Esophagus squamous epithelium (tissue), 5 donors: ENCODE measurements at regions not wholly inside any gene's neighbourhood (a gene's known extent, or its start where the extent isn't known, plus 50 kb on each side); places are given as distances from the start of the nearest gene placed in this dataset.

ENCODE experiments used
- DNase-seq: peaks from one replicate; lab custom pipeline; 2025; lab: John Stamatoyannopoulos, UW
- H3K27ac ChIP-seq, 4 donors: fragments of 200-600 bp; sonication (generic); one replicate each; pipeline ENCODE4 v1.5.1; 2016 to 2019; ENCODE audit warnings: mild to moderate bottlenecking in 1 of 4
- H3K27me3 ChIP-seq, 4 donors: fragments of 200-600 bp; sonication (generic); 1 replicate in 3 of 4; 2 replicates in 1 of 4; pipeline versions ENCODE4 v1.5.1 to v1.6.0; 2017 to 2021; ENCODE audit warnings: antibody characterized with exemption in 1 of 4
- H3K36me3 ChIP-seq, 3 donors: fragments of 200-600 bp; sonication (generic); one replicate each; pipeline ENCODE4 v1.5.1; 2016 to 2019
- H3K4me1 ChIP-seq, 3 donors: fragments of 200-600 bp; sonication (generic); one replicate each; pipeline ENCODE4 v1.5.1; 2017 to 2019
- H3K4me3 ChIP-seq, 4 donors: fragments of 200-600 bp; sonication (generic); 1 replicate in 3 of 4; 2 replicates in 1 of 4; pipeline ENCODE4 v1.5.1; 2016 to 2019; ENCODE audit warnings: mild to moderate bottlenecking in 2 of 4, moderate library complexity in 1 of 4
- H3K9me3 ChIP-seq, 3 donors: fragments of 200-600 bp; sonication (generic); one replicate each; pipeline ENCODE4 v1.5.1; 2016 to 2019
- CTCF ChIP-seq, 6 experiments: fragments of 450-650 bp in 4 of 6; fragments of 200-600 bp in 2 of 6; sonication (generic) in 2 of 6; IDR thresholded peaks; one replicate each; pipeline ENCODE4 v1.5.1; 2016 to 2019; ENCODE audit warnings: antibody characterized with exemption in 6 of 6, mild to moderate bottlenecking in 4 of 6, moderate library complexity in 4 of 6
- POLR2A ChIP-seq, 4 donors: fragments of 450-650 bp; IDR thresholded peaks; one replicate each; pipeline ENCODE4 v1.6.1; 2017; ENCODE audit warnings: antibody characterized with exemption in 4 of 4, mild to moderate bottlenecking in 4 of 4, moderate library complexity in 3 of 4
- WGBS, 2 donors: methylation state at CpG; one replicate each; pipeline ENCODE4 v1.1.5; 2018; 5-methylcytosine and 5-hydroxymethylcytosine counted together
- intact Hi-C: fragments of 100-400 bp; cut with DNase I; formaldehyde crosslinking; loops from one replicate; pipeline ENCODE4 v1.15.0; 2022
- donor health status: DM: yes; HTN: yes; CAD: no.

- intact Hi-C loops = no loop called here
- H3K4me1 ChIP-seq = no peaks in the 10 kb centered on the region
- TF ChIP-seq CTCF (IDR thresholded peaks at IDR 0.05) (no peak), POLR2A (IDR thresholded peaks at IDR 0.05) (no peak)
- no peak overlapping the region for H3K27ac ChIP-seq
- no peaks in the 10 kb centered on the region for H3K9me3 ChIP-seq
- H3K4me3 ChIP-seq = no peak overlapping the region
- DNase-seq = no peak
- H3K27me3 ChIP-seq = no peaks in the 10 kb centered on the region
- H3K36me3 ChIP-seq = no peaks in the 10 kb centered on the region
- WGBS, 2 donors = 44% methylated on average over 1 of the region's 1 CpG; no CpG with 5 or more reads in 1 of the 2 donors
These were observed 135.4 kb upstream of the SGCD start for GRCh38 chr5:156191547-156191946.

GRCh38 chr5:156197042-156197635 is 129.8 kb upstream of the SGCD start:
- Histone ChIP-seq H3K27me3 (no peaks in the 10 kb centered on the region), H3K4me3 (no peak overlapping the region), H3K4me1 (no peaks in the 10 kb centered on the region), H3K27ac (no peak overlapping the region), H3K9me3 (no peaks in the 10 kb centered on the region), H3K36me3 (no peaks in the 10 kb centered on the region)
- 57 to 69% methylated on average over 3 of the region's 3 CpGs for WGBS, 2 donors
- DNase-seq = no peak
- intact Hi-C loops = no loop called here
- no peak for TF ChIP-seq CTCF (IDR thresholded peaks at IDR 0.05)

GRCh38 chr5:156199045-156199444 is 127.9 kb upstream of the SGCD start:
- H3K27me3 ChIP-seq = no peaks in the 10 kb centered on the region
- H3K4me3 ChIP-seq = no peak overlapping the region
- TF ChIP-seq CTCF (IDR thresholded peaks at IDR 0.05) (no peak), POLR2A (IDR thresholded peaks at IDR 0.05) (no peak)
- 44 to 68% methylated on average over 1 of the region's 1 CpG for WGBS, 2 donors
- DNase-seq = no peak
- no peak overlapping the region for H3K27ac ChIP-seq
- no peaks in the 10 kb centered on the region for H3K36me3 ChIP-seq
- intact Hi-C loops = no loop called here
- H3K4me1 ChIP-seq = no peaks in the 10 kb centered on the region
- H3K9me3 ChIP-seq = no peaks in the 10 kb centered on the region

- Histone ChIP-seq H3K27me3 (no peaks in the 10 kb centered on the region), H3K36me3 (no peaks in the 10 kb centered on the region), H3K4me3 (no peak overlapping the region), H3K4me1 (no peaks in the 10 kb centered on the region), H3K9me3 (no peaks in the 10 kb centered on the region), H3K27ac (no peak overlapping the region)
- no peak for TF ChIP-seq POLR2A (IDR thresholded peaks at IDR 0.05)
- DNase-seq = no peak
- WGBS, 2 donors = 66 to 70% methylated on average over 8 of the region's 8 CpGs
- intact Hi-C loops = no loop called here
These were observed 125.8 kb upstream of the SGCD start for GRCh38 chr5:156200938-156201787.

GRCh38 chr5:156201788-156202403 is 125.1 kb upstream of the SGCD start:
- no peaks in the 10 kb centered on the region for H3K4me1 ChIP-seq
- no peak overlapping the region for H3K4me3 ChIP-seq
- H3K27ac ChIP-seq = no peak overlapping the region
- H3K9me3 ChIP-seq = no peaks in the 10 kb centered on the region
- no peaks in the 10 kb centered on the region for H3K36me3 ChIP-seq
- no peaks in the 10 kb centered on the region for H3K27me3 ChIP-seq
- no peak for DNase-seq
- intact Hi-C loops = no loop called here
- no peak for TF ChIP-seq CTCF (IDR thresholded peaks at IDR 0.05)
- no peak for TF ChIP-seq POLR2A (IDR thresholded peaks at IDR 0.05)
- 34 to 74% methylated on average over 3 of the region's 3 CpGs for WGBS, 2 donors
